A549 (cell line): ENCODE measurements at regions not wholly inside any gene's neighbourhood (a gene's known extent, or its start where the extent isn't known, plus 50 kb on each side); places are given as distances from the start of the nearest gene placed in this dataset.

ENCODE experiments used
- HOXA7 ChIP-seq: fragments of 250-450 bp; sonication (Bioruptor Pico); IDR thresholded peaks from 2 replicates; pipeline ENCODE4 v1.5.0; 2020; ENCODE audit warnings: mild to moderate bottlenecking, moderate library complexity
- REST ChIP-seq: fragments of 200-600 bp; sonication (generic); IDR thresholded peaks from 2 replicates; pipeline ENCODE4 v1.6.1; 2016; ENCODE audit warnings: antibody characterized with exemption, mild to moderate bottlenecking, moderate library complexity
- SMC3 ChIP-seq: fragments of >200 bp; sonication (Bioruptor Twin); formaldehyde crosslinking; IDR thresholded peaks from 3 replicates; pipeline ENCODE4 v1.6.1; 2018; ENCODE audit warnings: inconsistent platforms
- TP53 ChIP-seq: fragments of 250-450 bp; sonication (Bioruptor Pico); IDR thresholded peaks from 2 replicates; pipeline ENCODE4 v1.5.0; 2021; ENCODE audit warnings: mild to moderate bottlenecking, moderate library complexity
- TF ChIP-seq, protein P1 (sequence below): fragments of >200 bp; sonication (Bioruptor Twin); formaldehyde crosslinking; IDR thresholded peaks from 3 replicates; pipeline ENCODE4 v1.5.1; 2016

GRCh38 chr12:93972411-93973208, 175.8 kb upstream of the PLXNC1 start:
- TF ChIP-seq SMC3: no peak
- no peak for TF ChIP-seq TP53 (CRISPR knock-in tag)
- TF ChIP-seq, protein P1, sequence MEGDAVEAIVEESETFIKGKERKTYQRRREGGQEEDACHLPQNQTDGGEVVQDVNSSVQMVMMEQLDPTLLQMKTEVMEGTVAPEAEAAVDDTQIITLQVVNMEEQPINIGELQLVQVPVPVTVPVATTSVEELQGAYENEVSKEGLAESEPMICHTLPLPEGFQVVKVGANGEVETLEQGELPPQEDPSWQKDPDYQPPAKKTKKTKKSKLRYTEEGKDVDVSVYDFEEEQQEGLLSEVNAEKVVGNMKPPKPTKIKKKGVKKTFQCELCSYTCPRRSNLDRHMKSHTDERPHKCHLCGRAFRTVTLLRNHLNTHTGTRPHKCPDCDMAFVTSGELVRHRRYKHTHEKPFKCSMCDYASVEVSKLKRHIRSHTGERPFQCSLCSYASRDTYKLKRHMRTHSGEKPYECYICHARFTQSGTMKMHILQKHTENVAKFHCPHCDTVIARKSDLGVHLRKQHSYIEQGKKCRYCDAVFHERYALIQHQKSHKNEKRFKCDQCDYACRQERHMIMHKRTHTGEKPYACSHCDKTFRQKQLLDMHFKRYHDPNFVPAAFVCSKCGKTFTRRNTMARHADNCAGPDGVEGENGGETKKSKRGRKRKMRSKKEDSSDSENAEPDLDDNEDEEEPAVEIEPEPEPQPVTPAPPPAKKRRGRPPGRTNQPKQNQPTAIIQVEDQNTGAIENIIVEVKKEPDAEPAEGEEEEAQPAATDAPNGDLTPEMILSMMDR: no peak
- TF ChIP-seq HOXA7 (CRISPR knock-in tag): no peak
- TF ChIP-seq REST: no peak
